PC-3 (cell line): ENCODE measurements at regions not wholly inside any gene's neighbourhood (a gene's known extent, or its start where the extent isn't known, plus 50 kb on each side); places are given as distances from the start of the nearest gene placed in this dataset.

Source experiments
- EZH2 ChIP-seq: fragments of 300-600 bp; sonication (generic); IDR thresholded peaks from one replicate; pipeline ENCODE4 v1.6.1; 2017; ENCODE audit warnings: antibody characterized with exemption, mild to moderate bottlenecking, low read length; ENCODE audit not compliant: unreplicated experiment
- EZH2phosphoT487 ChIP-seq: fragments of 300-600 bp; sonication (generic); IDR thresholded peaks from 2 replicates; pipeline ENCODE4 v1.6.1; 2018; ENCODE audit warnings: mild to moderate bottlenecking, antibody characterized with exemption, low read length, borderline replicate concordance
- TF ChIP-seq, protein P1 (sequence below): fragments of 300-600 bp; sonication (generic); conservative IDR thresholded peaks from 2 replicates; pipeline ENCODE4 v1.5.1; 2017; ENCODE audit warnings: antibody characterized with exemption, low read depth, mild to moderate bottlenecking, low read length

DNA sequence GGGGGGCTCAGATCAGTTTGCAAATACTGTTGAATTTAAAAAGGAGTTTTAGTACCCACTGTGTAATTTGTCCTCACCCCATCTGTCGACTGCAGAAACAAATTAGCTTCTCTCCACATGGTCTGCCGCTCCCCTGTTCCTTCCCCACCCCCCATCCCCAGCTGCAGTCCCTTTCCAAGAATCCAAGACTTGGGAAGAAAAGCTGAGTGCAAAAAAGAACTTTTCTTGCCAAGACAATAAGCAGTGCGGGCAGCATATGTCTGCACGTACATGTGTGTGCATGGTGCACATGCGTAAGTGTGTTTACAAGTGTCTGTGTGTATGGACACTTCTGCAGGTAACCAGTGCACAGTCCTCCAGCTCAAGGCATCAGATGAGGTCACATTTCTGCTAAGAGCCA, 125.7 kb upstream of the SMIM23 start:
- TF ChIP-seq, protein P1, sequence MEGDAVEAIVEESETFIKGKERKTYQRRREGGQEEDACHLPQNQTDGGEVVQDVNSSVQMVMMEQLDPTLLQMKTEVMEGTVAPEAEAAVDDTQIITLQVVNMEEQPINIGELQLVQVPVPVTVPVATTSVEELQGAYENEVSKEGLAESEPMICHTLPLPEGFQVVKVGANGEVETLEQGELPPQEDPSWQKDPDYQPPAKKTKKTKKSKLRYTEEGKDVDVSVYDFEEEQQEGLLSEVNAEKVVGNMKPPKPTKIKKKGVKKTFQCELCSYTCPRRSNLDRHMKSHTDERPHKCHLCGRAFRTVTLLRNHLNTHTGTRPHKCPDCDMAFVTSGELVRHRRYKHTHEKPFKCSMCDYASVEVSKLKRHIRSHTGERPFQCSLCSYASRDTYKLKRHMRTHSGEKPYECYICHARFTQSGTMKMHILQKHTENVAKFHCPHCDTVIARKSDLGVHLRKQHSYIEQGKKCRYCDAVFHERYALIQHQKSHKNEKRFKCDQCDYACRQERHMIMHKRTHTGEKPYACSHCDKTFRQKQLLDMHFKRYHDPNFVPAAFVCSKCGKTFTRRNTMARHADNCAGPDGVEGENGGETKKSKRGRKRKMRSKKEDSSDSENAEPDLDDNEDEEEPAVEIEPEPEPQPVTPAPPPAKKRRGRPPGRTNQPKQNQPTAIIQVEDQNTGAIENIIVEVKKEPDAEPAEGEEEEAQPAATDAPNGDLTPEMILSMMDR = no peak
- TF ChIP-seq EZH2 (no peak), EZH2phosphoT487 (no peak)
